ENCODE measurements at regions not wholly inside any gene's neighbourhood (a gene's known extent, or its start where the extent isn't known, plus 50 kb on each side); places are given as distances from the start of the nearest gene placed in this dataset.
A peak's percentile ranks its signal among the peaks of the same experiment; 100 is the strongest.

DNA sequence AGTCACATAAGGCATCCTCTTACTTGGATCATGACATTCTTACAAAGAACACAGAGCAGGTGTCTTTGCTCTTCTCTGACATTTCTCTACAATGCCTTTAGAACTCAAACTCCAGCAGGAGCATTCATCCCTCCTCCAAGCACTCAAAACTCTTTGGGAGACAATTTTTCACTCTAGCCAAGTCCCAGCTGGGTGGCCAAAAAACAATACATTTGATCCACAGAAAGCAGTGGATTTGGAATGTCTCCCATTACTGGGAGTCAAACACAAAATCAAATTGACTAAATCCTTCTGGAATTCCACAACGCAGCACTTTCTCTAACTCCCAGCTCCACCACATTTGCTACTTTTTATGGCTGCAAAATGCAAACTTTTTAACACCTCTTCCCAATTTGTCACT lies 108.6 kb upstream of the VGLL2 start:
- no peaks in the 10 kb centered on the region for H3K9me3 ChIP-seq
- WGBS, 2 donors: 49 to 55% methylated on average over 1 of the region's 1 CpG
- TF ChIP-seq CTCF (IDR thresholded peaks at IDR 0.05) (no peak), POLR2A (IDR thresholded peaks at IDR 0.05) (no peak)
- H3K36me3 ChIP-seq: no peaks in the 10 kb centered on the region
- no peak for DNase-seq
- no peaks in the 10 kb centered on the region for H3K4me1 ChIP-seq
- H3K27ac ChIP-seq: no peak overlapping the region
- no peaks in the 10 kb centered on the region for H3K27me3 ChIP-seq
- H3K4me3 ChIP-seq (replicated peaks in 1 of 3): no peak overlapping the region
- intact Hi-C loops (cut with DNase I): no loop called here

DNA sequence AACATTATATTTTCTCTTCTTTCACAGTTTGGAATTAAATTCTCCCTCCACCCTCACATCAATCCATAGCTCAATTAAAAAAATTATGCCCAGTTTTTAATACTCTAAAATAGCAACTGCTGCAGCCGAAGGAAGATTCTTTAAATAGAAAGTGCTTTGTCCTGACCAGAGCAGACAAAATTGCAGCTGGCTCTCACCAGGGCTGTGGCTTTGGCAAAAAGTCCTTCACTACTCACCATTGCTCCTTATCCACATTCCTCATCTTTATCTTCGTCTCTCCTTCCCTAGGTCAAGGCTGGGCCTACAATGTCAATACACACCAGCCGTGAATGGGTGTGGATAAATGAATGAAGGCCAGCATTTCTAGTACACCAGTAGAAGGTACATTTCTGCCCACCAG lies 107.9 kb upstream of the VGLL2 start:
- intact Hi-C loops (cut with DNase I): no loop called here
- Histone ChIP-seq H3K27ac (no peak overlapping the region), H3K4me3 (replicated peaks in 1 of 3) (no peak overlapping the region), H3K4me1 (no peaks in the 10 kb centered on the region), H3K36me3 (no peaks in the 10 kb centered on the region), H3K9me3 (no peaks in the 10 kb centered on the region), H3K27me3 (no peaks in the 10 kb centered on the region)
- TF ChIP-seq CTCF (IDR thresholded peaks at IDR 0.05) (no peak), POLR2A (IDR thresholded peaks at IDR 0.05) (no peak)
- WGBS, 2 donors: 40 to 47% methylated on average over 3 of the region's 3 CpGs
- no peak for DNase-seq

DNA sequence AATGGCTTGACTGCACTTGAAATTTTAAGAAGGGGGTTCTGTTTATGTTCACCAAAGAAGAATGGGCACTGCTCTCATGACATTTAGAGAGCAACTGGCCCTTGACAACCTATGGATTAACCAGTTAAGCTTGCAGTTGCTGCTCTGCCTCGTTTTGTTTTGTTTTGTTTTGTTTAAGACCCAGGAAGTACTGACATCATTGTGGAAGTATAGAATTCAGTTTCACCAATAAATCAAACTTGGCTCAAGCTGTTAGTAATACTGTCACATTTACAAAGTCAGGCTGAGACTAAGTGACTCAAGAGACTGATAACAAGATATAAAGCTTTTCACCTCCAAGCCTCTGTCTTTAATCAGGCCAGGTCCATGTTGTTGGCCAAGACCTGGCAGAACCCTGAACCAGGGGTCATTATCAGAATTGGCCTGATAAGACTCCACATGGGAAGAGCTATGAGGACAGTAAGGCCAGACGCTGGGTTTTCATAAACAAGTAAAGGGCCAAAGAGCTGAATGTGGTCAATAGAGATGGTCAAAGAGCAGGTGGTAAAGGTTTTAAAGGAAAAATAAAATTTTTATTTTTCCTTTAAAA lies 99.4 kb upstream of the VGLL2 start:
- 31 to 37% methylated on average over 2 of the region's 2 CpGs for WGBS, 2 donors
- no peak overlapping the region for H3K27ac ChIP-seq
- no peaks in the 10 kb centered on the region for H3K9me3 ChIP-seq
- no peaks in the 10 kb centered on the region for H3K27me3 ChIP-seq
- intact Hi-C loops (cut with DNase I): no loop called here
- no peaks in the 10 kb centered on the region for H3K4me1 ChIP-seq
- no peak for DNase-seq
- TF ChIP-seq POLR2A (IDR thresholded peaks at IDR 0.05) (no peak), CTCF (IDR thresholded peaks at IDR 0.05) (no peak)
- no peak overlapping the region for H3K4me3 ChIP-seq (replicated peaks in 1 of 3)
- H3K36me3 ChIP-seq: no peaks in the 10 kb centered on the region

GRCh38 chr6:117167520-117168271 lies 97.7 kb upstream of the VGLL2 start:
- H3K9me3 ChIP-seq: no peaks in the 10 kb centered on the region
- no peaks in the 10 kb centered on the region for H3K27me3 ChIP-seq
- no peak overlapping the region for H3K4me3 ChIP-seq (replicated peaks in 1 of 3)
- WGBS, 2 donors: 44 to 59% methylated on average over 10 of the region's 10 CpGs
- no peaks in the 10 kb centered on the region for H3K4me1 ChIP-seq
- intact Hi-C loops (cut with DNase I): no loop called here
- peak in 1 of 2 donors; percentile 26 for DNase-seq
- no peak overlapping the region for H3K27ac ChIP-seq
- TF ChIP-seq POLR2A (IDR thresholded peaks at IDR 0.05) (no peak), CTCF (IDR thresholded peaks at IDR 0.05) (no peak)
- H3K36me3 ChIP-seq: no peaks in the 10 kb centered on the region

- Histone ChIP-seq H3K36me3 (no peaks in the 10 kb centered on the region), H3K9me3 (no peaks in the 10 kb centered on the region), H3K4me1 (no peaks in the 10 kb centered on the region), H3K27ac (no peak overlapping the region), H3K27me3 (no peaks in the 10 kb centered on the region), H3K4me3 (replicated peaks in 1 of 3) (no peak overlapping the region)
- WGBS, 2 donors: 74% methylated on average over 4 of the region's 4 CpGs
- TF ChIP-seq POLR2A (IDR thresholded peaks at IDR 0.05) (no peak), CTCF (IDR thresholded peaks at IDR 0.05) (no peak)
- intact Hi-C loops (cut with DNase I): no loop called here
- no peak for DNase-seq
These were observed 96.9 kb upstream of the VGLL2 start for GRCh38 chr6:117168296-117169063.
